Memory B cell (primary cell): ENCODE measurements at regions not wholly inside any gene's neighbourhood (a gene's known extent, or its start where the extent isn't known, plus 50 kb on each side); places are given as distances from the start of the nearest gene placed in this dataset.
"Not testable (repeated sequence)": the region's sequence is repeated elsewhere in the genome, so short reads cannot be mapped to it uniquely, and the experiment has no call there.

ENCODE experiments used
- ATAC-seq: fragments of 150-1000 bp; cut with Tn5 transposase; 2 replicates; pipeline ENCODE4 v1.10.0; 2021; ENCODE audit warnings: low read depth, mild to moderate bottlenecking, moderate library complexity
- DNase-seq, 2 donors: peaks; one replicate each; pipeline ENCODE4 v3.0.0; 2022; ENCODE audit warnings: low spot score in 2 of 2
- H3K27ac Mint-ChIP-seq: one replicate; pipeline ENCODE4 v1.8.0; 2022; ENCODE audit warnings: mild to moderate bottlenecking, moderate library complexity, mixed read lengths
- H3K27me3 Mint-ChIP-seq: one replicate; pipeline ENCODE4 v1.8.0; 2022; ENCODE audit warnings: mixed read lengths
- H3K36me3 Mint-ChIP-seq: one replicate; pipeline ENCODE4 v1.8.0; 2022; ENCODE audit warnings: mild to moderate bottlenecking, mixed read lengths
- H3K4me1 Mint-ChIP-seq: one replicate; pipeline ENCODE4 v1.8.0; 2022; ENCODE audit warnings: mixed read lengths
- H3K4me3 Mint-ChIP-seq: one replicate; pipeline ENCODE4 v1.8.0; 2022; ENCODE audit warnings: mild to moderate bottlenecking, moderate library complexity, mixed read lengths
- H3K9me3 Mint-ChIP-seq: one replicate; pipeline ENCODE4 v1.8.0; 2022; ENCODE audit warnings: mixed read lengths

GRCh38 chr12:59113831-59114615 lies 193.7 kb upstream of the LRIG3 start:
- H3K9me3 Mint-ChIP-seq: peaks cover 1% of the 10 kb centered on the region
- no peaks in the 10 kb centered on the region for H3K27me3 Mint-ChIP-seq
- ATAC-seq (no peak), DNase-seq (no peak)
- H3K4me1 Mint-ChIP-seq: no peaks in the 10 kb centered on the region
- H3K27ac Mint-ChIP-seq: no peak overlapping the region
- no peaks in the 10 kb centered on the region for H3K36me3 Mint-ChIP-seq
- H3K4me3 Mint-ChIP-seq: no peak overlapping the region

- no peak overlapping the region for H3K27ac Mint-ChIP-seq
- no peak for ATAC-seq
- no peak for DNase-seq
- H3K4me3 Mint-ChIP-seq: no peak overlapping the region
- no peaks in the 10 kb centered on the region for H3K9me3 Mint-ChIP-seq
- H3K4me1 Mint-ChIP-seq: no peaks in the 10 kb centered on the region
- H3K27me3 Mint-ChIP-seq: no peaks in the 10 kb centered on the region
- H3K36me3 Mint-ChIP-seq: no peaks in the 10 kb centered on the region
Observed at GRCh38 chr12:59111851-59112250, 191.5 kb upstream of the LRIG3 start.

DNA sequence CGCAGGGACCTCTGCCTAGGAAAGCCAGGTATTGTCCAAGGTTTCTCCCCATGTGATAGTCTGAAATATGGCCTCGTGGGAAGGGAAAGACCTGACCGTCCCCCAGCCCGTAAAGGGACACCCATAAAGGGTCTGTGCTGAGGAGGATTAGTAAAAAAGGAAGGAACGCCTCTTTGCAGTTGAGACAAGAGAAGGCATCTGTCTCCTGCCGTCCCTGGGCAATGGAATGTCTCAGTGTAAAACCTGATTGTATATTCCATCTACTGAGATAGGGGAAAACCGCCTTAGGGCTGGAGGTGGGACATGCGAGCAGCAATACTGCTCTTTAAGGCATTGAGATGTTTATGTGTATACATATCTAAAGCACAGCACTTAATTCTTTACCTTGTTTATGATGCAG lies 188.2 kb upstream of the LRIG3 start:
- not testable (repeated sequence) for DNase-seq, H3K9me3 Mint-ChIP-seq, H3K27me3 Mint-ChIP-seq, H3K27ac Mint-ChIP-seq, H3K36me3 Mint-ChIP-seq, H3K4me3 Mint-ChIP-seq, H3K4me1 Mint-ChIP-seq, ATAC-seq

DNA sequence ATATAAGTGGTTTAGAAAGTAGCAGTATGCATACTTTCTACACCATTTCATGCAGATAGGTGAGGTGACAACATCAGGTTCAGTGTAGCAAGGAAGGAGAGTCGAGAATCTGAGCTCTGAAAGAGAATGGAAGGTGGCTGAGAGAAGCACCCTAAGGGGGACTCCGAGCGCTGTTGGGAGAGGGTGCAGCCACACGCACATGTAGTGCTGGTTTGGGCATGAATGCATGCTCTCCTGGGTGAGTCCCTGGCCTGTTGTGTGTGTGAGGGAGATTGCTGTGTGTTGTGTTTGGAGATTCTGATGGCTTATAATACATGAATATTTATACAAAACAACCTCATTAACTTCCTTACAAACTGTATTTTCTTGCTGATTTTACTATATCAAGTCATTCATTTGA lies 180.3 kb upstream of the LRIG3 start:
- no peaks in the 10 kb centered on the region for H3K27me3 Mint-ChIP-seq
- H3K9me3 Mint-ChIP-seq: peaks cover 3% of the 10 kb centered on the region
- ATAC-seq: no peak
- no peaks in the 10 kb centered on the region for H3K4me1 Mint-ChIP-seq
- no peak overlapping the region for H3K4me3 Mint-ChIP-seq
- no peaks in the 10 kb centered on the region for H3K36me3 Mint-ChIP-seq
- no peak for DNase-seq
- H3K27ac Mint-ChIP-seq: no peak overlapping the region

- no peaks in the 10 kb centered on the region for H3K27me3 Mint-ChIP-seq
- H3K9me3 Mint-ChIP-seq: peaks cover 3% of the 10 kb centered on the region
- no peak overlapping the region for H3K27ac Mint-ChIP-seq
Observed at GRCh38 chr12:59097876-59098275, 177.6 kb upstream of the LRIG3 start.

GRCh38 chr12:59096246-59096645 lies 175.9 kb upstream of the LRIG3 start:
- no peaks in the 10 kb centered on the region for H3K4me1 Mint-ChIP-seq
- no peak overlapping the region for H3K27ac Mint-ChIP-seq
- no peak for DNase-seq
- no peaks in the 10 kb centered on the region for H3K36me3 Mint-ChIP-seq
- no peak overlapping the region for H3K4me3 Mint-ChIP-seq
- H3K9me3 Mint-ChIP-seq: peaks cover 1% of the 10 kb centered on the region
- ATAC-seq: no peak
- no peaks in the 10 kb centered on the region for H3K27me3 Mint-ChIP-seq

More at GRCh38 chr12:59097876-59098275, 177.6 kb upstream of the LRIG3 start:
- no peak for ATAC-seq
- no peak for DNase-seq
- Mint-ChIP-seq H3K4me3 (no peak overlapping the region), H3K4me1 (no peaks in the 10 kb centered on the region), H3K36me3 (no peaks in the 10 kb centered on the region)

DNA sequence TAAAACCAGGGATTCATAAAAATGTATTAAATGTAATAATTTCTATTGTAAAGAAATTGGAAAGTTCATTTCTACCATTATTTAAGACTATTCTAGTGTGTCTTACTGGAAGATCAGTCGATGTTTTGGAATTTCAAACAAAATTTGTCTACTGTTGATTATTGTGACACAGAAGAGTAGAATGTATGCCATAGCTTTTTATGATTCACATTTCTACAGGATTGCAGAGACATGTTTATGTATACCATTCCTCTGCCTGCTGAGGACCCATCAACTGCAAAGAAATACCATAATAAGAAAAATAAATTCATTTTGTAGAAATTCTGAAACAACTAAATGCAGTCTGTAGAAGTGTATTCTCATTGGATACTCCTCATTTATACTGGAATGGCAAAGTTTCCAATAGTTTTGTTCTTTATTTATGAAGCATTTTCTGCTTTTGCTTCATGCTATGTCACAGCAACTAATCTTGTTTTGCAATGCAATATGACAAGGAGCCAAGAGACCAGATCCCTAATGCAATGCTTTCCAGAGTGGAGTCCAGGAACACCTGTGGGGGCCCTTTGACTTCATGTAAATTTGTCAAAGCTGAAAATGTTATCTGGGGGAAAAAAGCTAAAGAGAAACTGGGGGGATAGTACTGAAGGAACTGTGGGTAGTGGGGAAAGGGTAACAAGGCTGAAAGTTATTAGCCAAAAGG lies 172.9 kb upstream of the LRIG3 start:
- H3K27ac Mint-ChIP-seq: no peak overlapping the region
- H3K36me3 Mint-ChIP-seq: no peaks in the 10 kb centered on the region
- no peak overlapping the region for H3K4me3 Mint-ChIP-seq
- H3K4me1 Mint-ChIP-seq: no peaks in the 10 kb centered on the region
- ATAC-seq (no peak), DNase-seq (no peak)
- H3K9me3 Mint-ChIP-seq: no peaks in the 10 kb centered on the region
- no peaks in the 10 kb centered on the region for H3K27me3 Mint-ChIP-seq

GRCh38 chr12:59088673-59089072 lies 168.4 kb upstream of the LRIG3 start:
- Mint-ChIP-seq H3K9me3 (peaks cover 1% of the 10 kb centered on the region), H3K4me1 (no peaks in the 10 kb centered on the region), H3K4me3 (no peak overlapping the region), H3K27ac (no peak overlapping the region), H3K36me3 (no peaks in the 10 kb centered on the region), H3K27me3 (no peaks in the 10 kb centered on the region)
- no peak for ATAC-seq
- DNase-seq: no peak

DNA sequence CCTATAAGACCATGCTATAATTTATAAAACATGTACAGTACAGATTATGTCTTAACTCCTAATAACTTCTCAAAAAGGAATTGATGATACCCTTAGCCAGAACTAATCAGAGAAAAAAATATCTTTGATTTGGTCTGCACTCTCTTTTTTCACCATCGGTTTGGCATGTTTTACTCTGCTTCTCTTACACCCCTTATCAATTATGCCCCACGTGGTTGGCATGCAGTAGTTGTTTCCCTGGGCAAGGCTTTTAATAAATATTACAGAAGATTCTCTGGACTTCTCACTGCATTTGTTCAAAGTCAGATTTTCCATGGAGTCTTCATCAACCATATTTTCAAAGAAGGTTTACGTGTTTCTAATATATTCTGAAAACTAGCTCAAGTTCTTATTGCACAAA lies 167.4 kb upstream of the LRIG3 start:
- no peak overlapping the region for H3K4me3 Mint-ChIP-seq
- H3K4me1 Mint-ChIP-seq: no peaks in the 10 kb centered on the region
- H3K36me3 Mint-ChIP-seq: no peaks in the 10 kb centered on the region
- DNase-seq (no peak), ATAC-seq (no peak)
- H3K27me3 Mint-ChIP-seq: no peaks in the 10 kb centered on the region
- no peak overlapping the region for H3K27ac Mint-ChIP-seq
- H3K9me3 Mint-ChIP-seq: peaks cover 1% of the 10 kb centered on the region

DNA sequence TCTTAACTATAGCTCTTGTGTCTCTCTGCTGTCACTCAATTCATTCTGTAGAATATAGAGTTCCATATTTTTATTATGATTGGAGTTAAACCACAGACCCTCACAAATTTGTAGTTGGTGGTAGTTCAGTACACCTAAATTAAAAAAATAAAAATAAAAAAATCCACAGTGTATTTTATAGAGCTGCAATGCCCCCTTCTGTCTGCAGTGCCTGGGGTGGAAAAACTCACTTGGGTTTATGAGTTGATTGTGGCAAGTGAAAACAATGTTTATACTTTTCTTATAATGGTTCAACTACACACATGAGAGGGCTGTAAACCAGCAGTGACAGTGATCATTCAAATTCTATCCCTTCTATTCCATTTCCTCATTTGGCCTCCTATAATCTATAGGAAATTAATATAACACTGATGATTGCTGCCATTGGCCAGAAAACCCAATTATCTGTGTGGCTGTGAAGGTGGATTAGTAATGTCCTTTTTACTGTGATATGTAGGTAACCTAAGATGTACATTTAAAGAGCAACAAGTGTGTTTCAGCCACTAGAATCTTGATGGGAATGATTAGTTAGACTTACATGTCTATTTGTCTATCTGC lies 166.9 kb upstream of the LRIG3 start:
- Mint-ChIP-seq H3K9me3 (peaks cover 1% of the 10 kb centered on the region), H3K27ac (no peak overlapping the region), H3K36me3 (no peaks in the 10 kb centered on the region), H3K4me1 (no peaks in the 10 kb centered on the region), H3K4me3 (no peak overlapping the region), H3K27me3 (no peaks in the 10 kb centered on the region)
- ATAC-seq: no peak
- no peak for DNase-seq

- ATAC-seq (no peak), DNase-seq (no peak)
- Mint-ChIP-seq H3K4me1 (no peaks in the 10 kb centered on the region), H3K27me3 (no peaks in the 10 kb centered on the region), H3K27ac (no peak overlapping the region), H3K4me3 (no peak overlapping the region), H3K9me3 (peaks cover 1% of the 10 kb centered on the region), H3K36me3 (no peaks in the 10 kb centered on the region)
Observed at GRCh38 chr12:59086126-59086525, 165.8 kb upstream of the LRIG3 start.

- H3K27ac Mint-ChIP-seq: no peak overlapping the region
- no peaks in the 10 kb centered on the region for H3K27me3 Mint-ChIP-seq
- H3K4me1 Mint-ChIP-seq: no peaks in the 10 kb centered on the region
- H3K4me3 Mint-ChIP-seq: no peak overlapping the region
- H3K36me3 Mint-ChIP-seq: no peaks in the 10 kb centered on the region
- H3K9me3 Mint-ChIP-seq: peaks cover 1% of the 10 kb centered on the region
- no peak for ATAC-seq
- no peak for DNase-seq
Observed at GRCh38 chr12:59085690-59086089, 165.4 kb upstream of the LRIG3 start.

DNA sequence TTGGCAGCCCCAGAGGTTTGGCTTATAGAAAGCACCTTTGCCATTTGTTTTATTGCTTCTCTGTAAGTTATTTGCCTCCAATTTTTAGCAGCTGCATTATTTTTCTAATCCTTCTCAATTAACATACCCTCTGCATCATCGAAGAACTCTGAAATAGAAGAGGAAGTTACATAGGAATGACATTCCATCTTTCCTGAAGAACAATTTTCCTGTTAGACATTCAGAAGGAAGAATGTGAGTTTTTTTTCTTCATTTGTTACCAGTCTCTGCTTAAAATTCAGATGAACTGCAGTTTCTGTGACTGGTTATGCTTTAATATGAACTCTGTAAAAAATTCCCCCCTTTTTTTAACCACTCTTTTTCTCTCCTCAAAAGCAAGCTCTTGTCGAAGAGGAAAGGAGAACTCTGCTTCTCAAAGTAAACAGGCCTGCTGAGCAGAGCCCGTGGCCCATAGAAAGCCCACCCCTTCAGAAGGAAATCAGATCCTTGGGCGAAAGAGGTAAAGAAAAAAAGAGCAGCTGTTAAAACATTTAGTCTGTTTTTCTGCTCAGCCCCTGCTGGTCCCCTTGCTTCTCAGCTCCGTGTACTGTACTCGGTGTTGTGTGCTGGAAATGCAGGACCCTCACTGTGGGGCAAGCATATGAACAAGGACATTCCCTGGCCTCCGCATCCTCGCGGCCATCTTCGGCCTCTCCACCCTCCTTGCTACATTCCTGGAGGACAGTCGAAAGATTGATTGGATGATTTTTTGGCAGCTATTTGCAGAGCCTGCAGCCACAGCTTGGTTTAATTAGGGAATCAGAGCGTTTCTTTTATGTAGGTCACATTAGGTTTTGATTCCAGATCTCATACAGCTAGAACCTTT lies 164.4 kb upstream of the LRIG3 start:
- no peak for ATAC-seq
- H3K4me3 Mint-ChIP-seq: no peak overlapping the region
- no peak for DNase-seq
- no peaks in the 10 kb centered on the region for H3K4me1 Mint-ChIP-seq
- no peaks in the 10 kb centered on the region for H3K36me3 Mint-ChIP-seq
- H3K27ac Mint-ChIP-seq: no peak overlapping the region
- H3K9me3 Mint-ChIP-seq: peaks cover 1% of the 10 kb centered on the region
- no peaks in the 10 kb centered on the region for H3K27me3 Mint-ChIP-seq

DNA sequence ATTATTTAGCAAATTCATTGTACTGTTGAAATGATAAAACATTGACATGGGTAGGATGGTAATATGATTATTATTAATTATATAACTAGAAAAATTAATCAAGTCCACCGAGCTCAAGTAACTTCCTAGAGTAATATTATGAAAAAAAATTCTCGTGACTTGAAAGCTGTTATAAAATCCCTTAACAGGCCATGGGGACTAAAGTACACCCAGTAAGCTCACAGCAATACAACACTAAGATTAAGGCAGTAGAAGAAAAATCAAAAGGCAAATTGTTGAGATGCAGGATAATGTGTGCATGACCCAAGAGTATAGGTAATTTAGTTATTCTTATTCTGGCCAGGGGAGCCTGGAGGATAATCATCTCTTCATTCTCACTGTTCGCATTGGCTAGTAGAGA lies 162.6 kb upstream of the LRIG3 start:
- Mint-ChIP-seq H3K27me3 (no peaks in the 10 kb centered on the region), H3K4me1 (no peaks in the 10 kb centered on the region), H3K4me3 (no peak overlapping the region), H3K9me3 (peaks cover 1% of the 10 kb centered on the region), H3K36me3 (no peaks in the 10 kb centered on the region), H3K27ac (no peak overlapping the region)
- DNase-seq (no peak), ATAC-seq (no peak)
